ENCODE measurements at regions not wholly inside any gene's neighbourhood (a gene's known extent, or its start where the extent isn't known, plus 50 kb on each side); places are given as distances from the start of the nearest gene placed in this dataset.

- DNase-seq (ENCODE audit: low spot score): no peak
- Histone ChIP-seq H3K27ac (ENCODE audit: low read depth in 1 of 2, low read length in 2 of 2) (no peak overlapping the region), H3K9me3 (ENCODE audit: control insufficient read depth in 4 of 4, low read length in 3 of 4) (peaks cover 1 to 10% (median 6%) of the 10 kb centered on the region in 4 donors), H3K9ac (ENCODE audit: low read depth in 1 of 2, low read length in 2 of 2) (no peak overlapping the region), H3K4me3 (ENCODE audit: low read depth in 1 of 3, low read length in 3 of 3) (no peak overlapping the region), H3K36me3 (ENCODE audit: control insufficient read depth in 4 of 4, insufficient read depth in 3 of 4, low read depth in 1 of 4, low read length in 3 of 4) (no peaks in the 10 kb centered on the region), H3K27me3 (ENCODE audit: control insufficient read depth in 4 of 4, insufficient read depth in 4 of 4, low read length in 3 of 4) (no peaks in the 10 kb centered on the region), H3K4me1 (ENCODE audit: control insufficient read depth in 4 of 4, insufficient read depth in 4 of 4, low read length in 3 of 4) (no peaks in the 10 kb centered on the region)
- 66% methylated on average over 4 of the region's 4 CpGs for WGBS
- TF ChIP-seq JUND (IDR thresholded peaks at IDR 0.05) (no peak), EGR1 (IDR thresholded peaks at IDR 0.05; ENCODE audit: low read depth in 2 of 2) (no peak), SP1 (IDR thresholded peaks at IDR 0.05) (no peak), RXRA (IDR thresholded peaks at IDR 0.05) (no peak), HNF4A (conservative IDR thresholded peaks at IDR 0.05) (no peak), MAX (IDR thresholded peaks at IDR 0.05) (no peak)
- TF ChIP-seq, protein P1, sequence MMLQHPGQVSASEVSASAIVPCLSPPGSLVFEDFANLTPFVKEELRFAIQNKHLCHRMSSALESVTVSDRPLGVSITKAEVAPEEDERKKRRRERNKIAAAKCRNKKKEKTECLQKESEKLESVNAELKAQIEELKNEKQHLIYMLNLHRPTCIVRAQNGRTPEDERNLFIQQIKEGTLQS (IDR thresholded peaks at IDR 0.05): no peak
- TF ChIP-seq, protein P2, sequence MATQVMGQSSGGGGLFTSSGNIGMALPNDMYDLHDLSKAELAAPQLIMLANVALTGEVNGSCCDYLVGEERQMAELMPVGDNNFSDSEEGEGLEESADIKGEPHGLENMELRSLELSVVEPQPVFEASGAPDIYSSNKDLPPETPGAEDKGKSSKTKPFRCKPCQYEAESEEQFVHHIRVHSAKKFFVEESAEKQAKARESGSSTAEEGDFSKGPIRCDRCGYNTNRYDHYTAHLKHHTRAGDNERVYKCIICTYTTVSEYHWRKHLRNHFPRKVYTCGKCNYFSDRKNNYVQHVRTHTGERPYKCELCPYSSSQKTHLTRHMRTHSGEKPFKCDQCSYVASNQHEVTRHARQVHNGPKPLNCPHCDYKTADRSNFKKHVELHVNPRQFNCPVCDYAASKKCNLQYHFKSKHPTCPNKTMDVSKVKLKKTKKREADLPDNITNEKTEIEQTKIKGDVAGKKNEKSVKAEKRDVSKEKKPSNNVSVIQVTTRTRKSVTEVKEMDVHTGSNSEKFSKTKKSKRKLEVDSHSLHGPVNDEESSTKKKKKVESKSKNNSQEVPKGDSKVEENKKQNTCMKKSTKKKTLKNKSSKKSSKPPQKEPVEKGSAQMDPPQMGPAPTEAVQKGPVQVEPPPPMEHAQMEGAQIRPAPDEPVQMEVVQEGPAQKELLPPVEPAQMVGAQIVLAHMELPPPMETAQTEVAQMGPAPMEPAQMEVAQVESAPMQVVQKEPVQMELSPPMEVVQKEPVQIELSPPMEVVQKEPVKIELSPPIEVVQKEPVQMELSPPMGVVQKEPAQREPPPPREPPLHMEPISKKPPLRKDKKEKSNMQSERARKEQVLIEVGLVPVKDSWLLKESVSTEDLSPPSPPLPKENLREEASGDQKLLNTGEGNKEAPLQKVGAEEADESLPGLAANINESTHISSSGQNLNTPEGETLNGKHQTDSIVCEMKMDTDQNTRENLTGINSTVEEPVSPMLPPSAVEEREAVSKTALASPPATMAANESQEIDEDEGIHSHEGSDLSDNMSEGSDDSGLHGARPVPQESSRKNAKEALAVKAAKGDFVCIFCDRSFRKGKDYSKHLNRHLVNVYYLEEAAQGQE (IDR thresholded peaks at IDR 0.05): no peak
Measured at GRCh38 chr1:4397196-4397595, 257.2 kb upstream of the AJAP1 start.

DNA sequence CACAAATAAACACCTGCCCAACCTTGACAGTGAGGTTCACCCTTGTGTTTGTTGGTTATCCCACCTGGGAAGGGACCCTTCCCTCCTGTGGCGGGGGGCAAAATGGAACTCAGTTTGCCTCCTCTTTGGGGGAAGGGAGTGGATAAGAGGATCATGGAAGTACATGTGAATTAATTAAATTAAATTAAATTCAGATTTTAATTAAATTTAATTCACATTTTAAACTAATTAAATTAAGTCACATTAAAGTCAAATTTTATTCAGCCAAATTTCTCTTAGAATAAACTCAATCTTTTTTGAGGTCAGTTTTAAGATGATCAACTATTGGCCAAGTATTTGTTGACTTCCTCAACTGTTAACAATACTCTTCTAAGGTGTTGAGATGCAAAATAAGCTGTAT is 252.4 kb upstream of the AJAP1 start:
- peaks cover 0 to 3% (median 0%) of the 10 kb centered on the region in 4 donors for H3K9me3 ChIP-seq (ENCODE audit: control insufficient read depth in 4 of 4, low read length in 3 of 4)
- no peak overlapping the region for H3K9ac ChIP-seq (ENCODE audit: low read depth in 1 of 2, low read length in 2 of 2)
- H3K27me3 ChIP-seq (ENCODE audit: control insufficient read depth in 4 of 4, insufficient read depth in 4 of 4, low read length in 3 of 4): no peaks in the 10 kb centered on the region
- H3K27ac ChIP-seq (ENCODE audit: low read depth in 1 of 2, low read length in 2 of 2): no peak overlapping the region
- WGBS: 90% methylated on average over 1 of the region's 1 CpG
- H3K4me3 ChIP-seq (ENCODE audit: low read depth in 1 of 3, low read length in 3 of 3): no peak overlapping the region
- DNase-seq (ENCODE audit: low spot score): no peak
- no peaks in the 10 kb centered on the region for H3K4me1 ChIP-seq (ENCODE audit: control insufficient read depth in 4 of 4, insufficient read depth in 4 of 4, low read length in 3 of 4)
- TF ChIP-seq, protein P2 (IDR thresholded peaks at IDR 0.05): no peak
- no peak for TF ChIP-seq EGR1 (IDR thresholded peaks at IDR 0.05; ENCODE audit: low read depth in 2 of 2)
- no peak for TF ChIP-seq RAD21 (IDR thresholded peaks at IDR 0.05)
- no peak for TF ChIP-seq JUND (IDR thresholded peaks at IDR 0.05)
- no peak for TF ChIP-seq HNF4G (IDR thresholded peaks at IDR 0.05)
- TF ChIP-seq SP1 (IDR thresholded peaks at IDR 0.05): no peak
- no peak for TF ChIP-seq FOXA2 (IDR thresholded peaks at IDR 0.05)
- TF ChIP-seq, protein P3, sequence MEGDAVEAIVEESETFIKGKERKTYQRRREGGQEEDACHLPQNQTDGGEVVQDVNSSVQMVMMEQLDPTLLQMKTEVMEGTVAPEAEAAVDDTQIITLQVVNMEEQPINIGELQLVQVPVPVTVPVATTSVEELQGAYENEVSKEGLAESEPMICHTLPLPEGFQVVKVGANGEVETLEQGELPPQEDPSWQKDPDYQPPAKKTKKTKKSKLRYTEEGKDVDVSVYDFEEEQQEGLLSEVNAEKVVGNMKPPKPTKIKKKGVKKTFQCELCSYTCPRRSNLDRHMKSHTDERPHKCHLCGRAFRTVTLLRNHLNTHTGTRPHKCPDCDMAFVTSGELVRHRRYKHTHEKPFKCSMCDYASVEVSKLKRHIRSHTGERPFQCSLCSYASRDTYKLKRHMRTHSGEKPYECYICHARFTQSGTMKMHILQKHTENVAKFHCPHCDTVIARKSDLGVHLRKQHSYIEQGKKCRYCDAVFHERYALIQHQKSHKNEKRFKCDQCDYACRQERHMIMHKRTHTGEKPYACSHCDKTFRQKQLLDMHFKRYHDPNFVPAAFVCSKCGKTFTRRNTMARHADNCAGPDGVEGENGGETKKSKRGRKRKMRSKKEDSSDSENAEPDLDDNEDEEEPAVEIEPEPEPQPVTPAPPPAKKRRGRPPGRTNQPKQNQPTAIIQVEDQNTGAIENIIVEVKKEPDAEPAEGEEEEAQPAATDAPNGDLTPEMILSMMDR (IDR thresholded peaks at IDR 0.05; ENCODE audit: low read depth, low read length, missing input control): no peak
- TF ChIP-seq MAX (IDR thresholded peaks at IDR 0.05): no peak
- no peak for TF ChIP-seq HNF4A (conservative IDR thresholded peaks at IDR 0.05)
- TF ChIP-seq ZBTB33 (IDR thresholded peaks at IDR 0.05): no peak
- no peak for TF ChIP-seq FOXA1 (IDR thresholded peaks at IDR 0.05)
- TF ChIP-seq RXRA (IDR thresholded peaks at IDR 0.05): no peak
- no peaks in the 10 kb centered on the region for H3K36me3 ChIP-seq (ENCODE audit: control insufficient read depth in 4 of 4, insufficient read depth in 3 of 4, low read depth in 1 of 4, low read length in 3 of 4)
